ENCODE measurements at regions not wholly inside any gene's neighbourhood (a gene's known extent, or its start where the extent isn't known, plus 50 kb on each side); places are given as distances from the start of the nearest gene placed in this dataset.

- H3K4me1 Mint-ChIP-seq = peaks cover 8% of the 10 kb centered on the region
- DNase-seq = no peak
- no peak for ATAC-seq
- H3K27me3 Mint-ChIP-seq = no peaks in the 10 kb centered on the region
- no peaks in the 10 kb centered on the region for H3K9me3 Mint-ChIP-seq
- H3K27ac Mint-ChIP-seq = no peak overlapping the region
- no peak overlapping the region for H3K4me3 Mint-ChIP-seq
These were observed 82.6 kb upstream of the WDR26 start for GRCh38 chr1:224517171-224517570.

GRCh38 chr1:224518528-224518927 lies 83.9 kb upstream of the WDR26 start:
- ATAC-seq = no peak
- peaks cover 6% of the 10 kb centered on the region for H3K4me1 Mint-ChIP-seq
- H3K4me3 Mint-ChIP-seq = no peak overlapping the region
- no peak overlapping the region for H3K27ac Mint-ChIP-seq
- no peaks in the 10 kb centered on the region for H3K9me3 Mint-ChIP-seq
- no peaks in the 10 kb centered on the region for H3K27me3 Mint-ChIP-seq
- DNase-seq = no peak

GRCh38 chr1:224519874-224520273 lies 85.3 kb upstream of the WDR26 start:
- H3K27me3 Mint-ChIP-seq = no peaks in the 10 kb centered on the region
- no peak overlapping the region for H3K27ac Mint-ChIP-seq
- DNase-seq = no peak
- H3K4me3 Mint-ChIP-seq = no peak overlapping the region
- no peaks in the 10 kb centered on the region for H3K4me1 Mint-ChIP-seq
- no peak for ATAC-seq
- no peaks in the 10 kb centered on the region for H3K9me3 Mint-ChIP-seq

GRCh38 chr1:224520808-224521207 lies 86.2 kb upstream of the WDR26 start:
- no peaks in the 10 kb centered on the region for H3K27me3 Mint-ChIP-seq
- DNase-seq (no peak), ATAC-seq (no peak)
- H3K4me3 Mint-ChIP-seq = no peak overlapping the region
- no peak overlapping the region for H3K27ac Mint-ChIP-seq
- H3K9me3 Mint-ChIP-seq = no peaks in the 10 kb centered on the region
- no peaks in the 10 kb centered on the region for H3K4me1 Mint-ChIP-seq

GRCh38 chr1:224521904-224522734 lies 87.5 kb upstream of the WDR26 start:
- no peaks in the 10 kb centered on the region for H3K27me3 Mint-ChIP-seq
- ATAC-seq = no peak
- H3K27ac Mint-ChIP-seq = no peak overlapping the region
- DNase-seq = no peak
- no peaks in the 10 kb centered on the region for H3K4me1 Mint-ChIP-seq
- no peaks in the 10 kb centered on the region for H3K9me3 Mint-ChIP-seq
- H3K4me3 Mint-ChIP-seq = no peak overlapping the region

- ATAC-seq (no peak), DNase-seq (no peak)
- Mint-ChIP-seq H3K4me3 (no peak overlapping the region), H3K27me3 (no peaks in the 10 kb centered on the region), H3K27ac (no peak overlapping the region), H3K9me3 (no peaks in the 10 kb centered on the region), H3K4me1 (no peaks in the 10 kb centered on the region)
These were observed 89.1 kb upstream of the WDR26 start for GRCh38 chr1:224523676-224524075.

GRCh38 chr1:224524679-224525078 lies 90.1 kb upstream of the WDR26 start:
- ATAC-seq (no peak), DNase-seq (no peak)
- no peak overlapping the region for H3K27ac Mint-ChIP-seq
- no peaks in the 10 kb centered on the region for H3K27me3 Mint-ChIP-seq
- no peaks in the 10 kb centered on the region for H3K4me1 Mint-ChIP-seq
- H3K9me3 Mint-ChIP-seq = no peaks in the 10 kb centered on the region
- H3K4me3 Mint-ChIP-seq = no peak overlapping the region

GRCh38 chr1:224525411-224526040 lies 90.6 kb upstream of the CNIH3 start:
- Mint-ChIP-seq H3K4me3 (no peak overlapping the region), H3K27ac (no peak overlapping the region), H3K27me3 (no peaks in the 10 kb centered on the region), H3K9me3 (no peaks in the 10 kb centered on the region), H3K4me1 (no peaks in the 10 kb centered on the region)
- DNase-seq (no peak), ATAC-seq (no peak)

GRCh38 chr1:224526771-224527170 lies 89.3 kb upstream of the CNIH3 start:
- DNase-seq (no peak), ATAC-seq (no peak)
- no peaks in the 10 kb centered on the region for H3K4me1 Mint-ChIP-seq
- H3K27me3 Mint-ChIP-seq = no peaks in the 10 kb centered on the region
- no peak overlapping the region for H3K27ac Mint-ChIP-seq
- H3K4me3 Mint-ChIP-seq = no peak overlapping the region
- no peaks in the 10 kb centered on the region for H3K9me3 Mint-ChIP-seq

GRCh38 chr1:224528900-224529299 lies 87.2 kb upstream of the CNIH3 start:
- no peaks in the 10 kb centered on the region for H3K4me1 Mint-ChIP-seq
- H3K4me3 Mint-ChIP-seq = no peak overlapping the region
- no peak for ATAC-seq
- DNase-seq = no peak
- peak overlapping the region in 1 of 2 donors; percentile 18 for H3K27ac Mint-ChIP-seq
- H3K27me3 Mint-ChIP-seq = no peaks in the 10 kb centered on the region
- no peaks in the 10 kb centered on the region for H3K9me3 Mint-ChIP-seq

- Mint-ChIP-seq H3K4me1 (no peaks in the 10 kb centered on the region), H3K27me3 (no peaks in the 10 kb centered on the region), H3K9me3 (no peaks in the 10 kb centered on the region), H3K27ac (no peak overlapping the region), H3K4me3 (no peak overlapping the region)
- DNase-seq (no peak), ATAC-seq (no peak)
These were observed 86.3 kb upstream of the CNIH3 start for GRCh38 chr1:224529844-224530243.

- no peaks in the 10 kb centered on the region for H3K9me3 Mint-ChIP-seq
- no peak overlapping the region for H3K4me3 Mint-ChIP-seq
- H3K27me3 Mint-ChIP-seq = no peaks in the 10 kb centered on the region
- ATAC-seq = no peak
- no peaks in the 10 kb centered on the region for H3K4me1 Mint-ChIP-seq
- no peak for DNase-seq
- H3K27ac Mint-ChIP-seq = no peak overlapping the region
These were observed 82.6 kb upstream of the CNIH3 start for GRCh38 chr1:224533517-224533916.

GRCh38 chr1:224534731-224535130 lies 81.4 kb upstream of the CNIH3 start:
- Mint-ChIP-seq H3K27me3 (peaks cover 10% of the 10 kb centered on the region), H3K4me1 (no peaks in the 10 kb centered on the region), H3K4me3 (no peak overlapping the region), H3K9me3 (no peaks in the 10 kb centered on the region), H3K27ac (no peak overlapping the region)
- ATAC-seq (no peak), DNase-seq (no peak)

- Mint-ChIP-seq H3K9me3 (no peaks in the 10 kb centered on the region), H3K27ac (no peak overlapping the region), H3K27me3 (peaks cover 13% of the 10 kb centered on the region), H3K4me1 (no peaks in the 10 kb centered on the region), H3K4me3 (no peak overlapping the region)
- ATAC-seq = peak; percentile 26
- no peak for DNase-seq
These were observed 80.5 kb upstream of the CNIH3 start for GRCh38 chr1:224535641-224536040.

- Mint-ChIP-seq H3K9me3 (no peaks in the 10 kb centered on the region), H3K27ac (no peak overlapping the region), H3K4me1 (peaks cover 17% of the 10 kb centered on the region), H3K4me3 (no peak overlapping the region), H3K27me3 (peaks cover 13% of the 10 kb centered on the region)
- ATAC-seq (no peak), DNase-seq (no peak)
These were observed 76.1 kb upstream of the CNIH3 start for GRCh38 chr1:224539971-224540370.

GRCh38 chr1:224540535-224540934 lies 75.6 kb upstream of the CNIH3 start:
- DNase-seq (no peak), ATAC-seq (no peak)
- no peaks in the 10 kb centered on the region for H3K9me3 Mint-ChIP-seq
- H3K27me3 Mint-ChIP-seq = peaks cover 13% of the 10 kb centered on the region
- H3K27ac Mint-ChIP-seq = no peak overlapping the region
- peaks cover 17% of the 10 kb centered on the region for H3K4me1 Mint-ChIP-seq
- no peak overlapping the region for H3K4me3 Mint-ChIP-seq

Data from stimulated activated naive CD8-positive, alpha-beta T cell treated with anti-CD3 and anti-CD28 coated beads, Interleukin-15, amount 100 ng/mL, for 72 hours (primary cell).